SKM-1 (cell line): ENCODE measurements at regions not wholly inside any gene's neighbourhood (a gene's known extent, or its start where the extent isn't known, plus 50 kb on each side); places are given as distances from the start of the nearest gene placed in this dataset.
"Not testable (repeated sequence)": the region's sequence is repeated elsewhere in the genome, so short reads cannot be mapped to it uniquely, and the experiment has no call there.

Experiments
- DNase-seq: peaks from one replicate; lab custom pipeline; 2025; ENCODE audit not compliant: unreplicated experiment; lab: John Stamatoyannopoulos, UW

- DNase-seq = no peak
Observed at GRCh38 chr4:64829749-64830148, 420.5 kb upstream of the TECRL start.

GRCh38 chr4:64824591-64824990 lies 415.3 kb upstream of the TECRL start:
- no peak for DNase-seq

GRCh38 chr4:64822405-64822804 lies 413.2 kb upstream of the TECRL start:
- no peak for DNase-seq

GRCh38 chr4:64821219-64821976 lies 412.1 kb upstream of the TECRL start:
- DNase-seq = no peak

- DNase-seq = no peak
Observed at GRCh38 chr4:64814616-64815015, 405.4 kb upstream of the TECRL start.

GRCh38 chr4:64807821-64808220 lies 398.6 kb upstream of the TECRL start:
- DNase-seq = no peak

- DNase-seq = no peak
Observed at GRCh38 chr4:64799751-64800150, 390.5 kb upstream of the TECRL start.

- DNase-seq = not testable (repeated sequence)
Observed at GRCh38 chr4:64798828-64799227, 389.6 kb upstream of the TECRL start.

- no peak for DNase-seq
Observed at GRCh38 chr4:64796581-64796980, 387.3 kb upstream of the TECRL start.

GRCh38 chr4:64784125-64784524 lies 374.9 kb upstream of the TECRL start:
- no peak for DNase-seq

- peak; percentile 14 for DNase-seq
Observed at GRCh38 chr4:64781737-64782326, 372.6 kb upstream of the TECRL start.

GRCh38 chr4:64780664-64781063 lies 371.4 kb upstream of the TECRL start:
- DNase-seq = no peak

- DNase-seq = no peak
Observed at GRCh38 chr4:64777286-64777685, 368.0 kb upstream of the TECRL start.

GRCh38 chr4:64776820-64777219 lies 367.6 kb upstream of the TECRL start:
- DNase-seq = no peak

GRCh38 chr4:64774626-64775025 lies 365.4 kb upstream of the TECRL start:
- DNase-seq = no peak

- DNase-seq = no peak
Observed at GRCh38 chr4:64771149-64771548, 361.9 kb upstream of the TECRL start.

GRCh38 chr4:64767547-64767946 lies 358.3 kb upstream of the TECRL start:
- no peak for DNase-seq

GRCh38 chr4:64766565-64766964 lies 357.3 kb upstream of the TECRL start:
- DNase-seq = no peak

- no peak for DNase-seq
Observed at GRCh38 chr4:64756016-64756415, 346.8 kb upstream of the TECRL start.

- no peak for DNase-seq
Observed at GRCh38 chr4:64747919-64748715, 338.9 kb upstream of the TECRL start.

GRCh38 chr4:64738240-64738639 lies 329.0 kb upstream of the TECRL start:
- no peak for DNase-seq

- DNase-seq = not testable (repeated sequence)
Observed at GRCh38 chr4:64737854-64738138, 328.5 kb upstream of the TECRL start.
